ENCODE measurements at regions not wholly inside any gene's neighbourhood (a gene's known extent, or its start where the extent isn't known, plus 50 kb on each side); places are given as distances from the start of the nearest gene placed in this dataset.

GRCh38 chr17:5812590-5812989 is 228.3 kb upstream of the NLRP1 start:
- Histone ChIP-seq H3K9ac (ENCODE audit: low read depth in 1 of 2, low read length in 2 of 2) (no peak overlapping the region), H3K9me3 (ENCODE audit: control insufficient read depth in 4 of 4, low read length in 3 of 4) (peaks cover 7 to 26% (median 11%) of the 10 kb centered on the region in 4 donors), H3K36me3 (ENCODE audit: control insufficient read depth in 4 of 4, insufficient read depth in 3 of 4, low read depth in 1 of 4, low read length in 3 of 4) (no peaks in the 10 kb centered on the region), H3K27ac (ENCODE audit: low read depth in 1 of 2, low read length in 2 of 2) (no peak overlapping the region), H3K4me3 (ENCODE audit: low read depth in 1 of 3, low read length in 3 of 3) (no peak overlapping the region), H3K4me1 (ENCODE audit: control insufficient read depth in 4 of 4, insufficient read depth in 4 of 4, low read length in 3 of 4) (no peaks in the 10 kb centered on the region), H3K27me3 (ENCODE audit: control insufficient read depth in 4 of 4, insufficient read depth in 4 of 4, low read length in 3 of 4) (peaks cover 0 to 3% (median 2%) of the 10 kb centered on the region in 4 donors)
- DNase-seq (ENCODE audit: low spot score), result no peak
- TF ChIP-seq TAF1 (conservative IDR thresholded peaks at IDR 0.05) (no peak), NR2F2 (IDR thresholded peaks at IDR 0.05) (no peak), ZBTB33 (IDR thresholded peaks at IDR 0.05) (no peak), RXRA (IDR thresholded peaks at IDR 0.05) (no peak), CTCF (IDR thresholded peaks at IDR 0.05; ENCODE audit: low read depth, low read length, missing input control) (no peak), SP1 (IDR thresholded peaks at IDR 0.05) (no peak)
- 86% methylated on average over 5 of the region's 5 CpGs for WGBS

GRCh38 chr17:5813357-5813756 is 229.0 kb upstream of the NLRP1 start:
- no peak overlapping the region for H3K27ac ChIP-seq (ENCODE audit: low read depth in 1 of 2, low read length in 2 of 2)
- no peak overlapping the region for H3K4me3 ChIP-seq (ENCODE audit: low read depth in 1 of 3, low read length in 3 of 3)
- no peak for DNase-seq (ENCODE audit: low spot score)
- H3K9ac ChIP-seq (ENCODE audit: low read depth in 1 of 2, low read length in 2 of 2), result no peak overlapping the region
- TF ChIP-seq SP1 (IDR thresholded peaks at IDR 0.05) (no peak), FOXA1 (IDR thresholded peaks at IDR 0.05) (no peak), RXRA (IDR thresholded peaks at IDR 0.05) (no peak), ATF3 (IDR thresholded peaks at IDR 0.05) (no peak), EGR1 (IDR thresholded peaks at IDR 0.05; ENCODE audit: low read depth in 2 of 2) (no peak), HNF4G (IDR thresholded peaks at IDR 0.05) (no peak), NR2F2 (IDR thresholded peaks at IDR 0.05) (no peak), YY1 (IDR thresholded peaks at IDR 0.05) (no peak), RAD21 (IDR thresholded peaks at IDR 0.05) (no peak), JUND (IDR thresholded peaks at IDR 0.05) (no peak), MAX (IDR thresholded peaks at IDR 0.05) (no peak), TAF1 (conservative IDR thresholded peaks at IDR 0.05) (no peak), GABPA (IDR thresholded peaks at IDR 0.05 in 1 of 2, conservative IDR thresholded peaks at IDR 0.05 in 1 of 2) (no peak), CTCF (IDR thresholded peaks at IDR 0.05; ENCODE audit: low read depth, low read length, missing input control) (no peak), FOXA2 (IDR thresholded peaks at IDR 0.05) (no peak), ZBTB33 (IDR thresholded peaks at IDR 0.05) (no peak), HNF4A (conservative IDR thresholded peaks at IDR 0.05) (no peak)
- H3K27me3 ChIP-seq (ENCODE audit: control insufficient read depth in 4 of 4, insufficient read depth in 4 of 4, low read length in 3 of 4), result peaks cover 0 to 3% (median 2%) of the 10 kb centered on the region in 4 donors
- WGBS, result 78% methylated on average over 2 of the region's 2 CpGs
- H3K9me3 ChIP-seq (ENCODE audit: control insufficient read depth in 4 of 4, low read length in 3 of 4), result peaks cover 7 to 26% (median 11%) of the 10 kb centered on the region in 4 donors
- H3K36me3 ChIP-seq (ENCODE audit: control insufficient read depth in 4 of 4, insufficient read depth in 3 of 4, low read depth in 1 of 4, low read length in 3 of 4), result no peaks in the 10 kb centered on the region
- H3K4me1 ChIP-seq (ENCODE audit: control insufficient read depth in 4 of 4, insufficient read depth in 4 of 4, low read length in 3 of 4), result no peaks in the 10 kb centered on the region
